Stomach (tissue), 4 donors: ENCODE measurements at regions not wholly inside any gene's neighbourhood (a gene's known extent, or its start where the extent isn't known, plus 50 kb on each side); places are given as distances from the start of the nearest gene placed in this dataset.

Experiments used
- CTCF ChIP-seq, 7 experiments: fragments of 450-650 bp in 4 of 7; fragments of 200-600 bp in 3 of 7; sonication (generic) in 3 of 7; IDR thresholded peaks; one replicate each; pipeline ENCODE4 v1.5.1; 2016 to 2019; ENCODE audit warnings: antibody characterized with exemption in 7 of 7, control low read depth in 2 of 7, mild to moderate bottlenecking in 1 of 7
- EP300 ChIP-seq: sonication (generic); formaldehyde crosslinking; IDR thresholded peaks from one replicate; pipeline ENCODE4 v1.6.1; 2017; ENCODE audit warnings: antibody characterized with exemption
- POLR2A ChIP-seq, 4 donors: fragments of 450-650 bp; IDR thresholded peaks; one replicate each; pipeline ENCODE4 v1.6.1; 2016; ENCODE audit warnings: antibody characterized with exemption in 4 of 4, control low read depth in 2 of 4, mild to moderate bottlenecking in 1 of 4, moderate library complexity in 1 of 4
- POLR2AphosphoS5 ChIP-seq, 3 donors: sonication (generic); formaldehyde crosslinking; IDR thresholded peaks; one replicate each; pipeline ENCODE4 v1.6.1; 2016; ENCODE audit warnings: antibody characterized with exemption in 3 of 3

- TF ChIP-seq CTCF (IDR thresholded peaks at IDR 0.05) (no peak), EP300 (no peak), POLR2A (IDR thresholded peaks at IDR 0.05) (no peak), POLR2AphosphoS5 (IDR thresholded peaks at IDR 0.05) (no peak)
Observed at GRCh38 chr16:9556949-9557665, 465.7 kb downstream of the HAPSTR1 start.
